HCT116 (cell line): ENCODE measurements at regions not wholly inside any gene's neighbourhood (a gene's known extent, or its start where the extent isn't known, plus 50 kb on each side); places are given as distances from the start of the nearest gene placed in this dataset.

Source experiments
- ATAC-seq: fragments of 200-7000 bp; cut with Tn5 transposase; 2 replicates; pipeline ENCODE4 v1.9.1; 2020; ENCODE audit warnings: mild to moderate bottlenecking, moderate library complexity
- BruUV-seq: library from RNA; stranded (reverse); fragments of 400-500 nt; replicated peaks from 2 replicates; lab custom pipeline; 2021; lab: Mats Ljungman, UMichigan
- CTCF ChIA-PET: fragments of 300-600 bp; sonication (Branson Sonifier 250); formaldehyde crosslinking; loops from one replicate; lab custom pipeline; 2021; ENCODE audit warnings: antibody characterized with exemption; lab: Charles Lee
- POLR2A ChIA-PET: fragments of 300-600, 350-600 bp; sonication (Branson Sonifier 250); formaldehyde crosslinking; loops from one replicate; lab custom pipeline; 2021; ENCODE audit warnings: antibody characterized with exemption; lab: Charles Lee
- RAD21 ChIA-PET, 2 experiments: fragments of 300-600 bp; sonication (Branson Sonifier 250); formaldehyde crosslinking; loops; one replicate each; lab custom pipeline; 2023; ENCODE audit warnings: low total read pairs in 2 of 2; ENCODE audit not compliant: uncharacterized antibody in 2 of 2, unreplicated experiment in 2 of 2, low non-redundant PET in 1 of 2; lab: Charles Lee
- DNase-seq: peaks from one replicate; pipeline ENCODE4 v3.0.0-alpha.2; 2010; ENCODE audit warnings: low read depth, low spot score
- H2AFZ ChIP-seq: fragments of 200-600 bp; shearing (Covaris generic), sonication (generic); 2 replicates; pipeline ENCODE4 v1.6.1; 2017; ENCODE audit warnings: low read depth, mixed run types, mixed read lengths, antibody characterized with exemption, low read length; ENCODE audit not compliant: poor library complexity, severe bottlenecking
- H3K27ac ChIP-seq: 2 replicates; pipeline ENCODE4 v1.5.1; 2012; ENCODE audit warnings: low read depth, low read length
- H3K27me3 ChIP-seq: fragments of 200-600 bp; sonication (generic); 2 replicates; pipeline ENCODE4 v1.6.1; 2016; ENCODE audit warnings: mixed run types, low read length, mixed read lengths; ENCODE audit not compliant: insufficient read depth
- H3K36me3 ChIP-seq, 2 experiments: fragments of 200-500 bp in 1 of 2; fragments of 200-600 bp in 1 of 2; sonication (Bioruptor generic) in 1 of 2; sonication (generic) in 1 of 2; 2 replicates each; pipeline versions ENCODE4 v1.5.1 to v1.6.1; 2014 to 2016; ENCODE audit warnings: low read length in 2 of 2, inconsistent platforms in 1 of 2, mixed read lengths in 1 of 2, mixed run types in 1 of 2; ENCODE audit not compliant: insufficient read depth in 2 of 2, control insufficient read depth in 1 of 2
- H3K4me1 ChIP-seq, 2 experiments: fragments of 200-600 bp in 1 of 2; sonication (generic) in 1 of 2; 2 replicates each; pipeline versions ENCODE4 v1.5.1 to v1.6.1; 2012 to 2017; ENCODE audit warnings: low read length in 2 of 2, inconsistent platforms in 1 of 2, mild to moderate bottlenecking in 1 of 2, mixed read lengths in 1 of 2, mixed run types in 1 of 2, moderate library complexity in 1 of 2; ENCODE audit not compliant: insufficient read depth in 2 of 2, control insufficient read depth in 1 of 2
- H3K4me2 ChIP-seq: fragments of 200-600 bp; sonication (generic); 2 replicates; pipeline ENCODE4 v1.6.1; 2017; ENCODE audit warnings: mixed run types, low read length, mixed read lengths
- H3K4me3 ChIP-seq, 2 experiments: fragments of 200-600 bp in 1 of 2; sonication (generic) in 1 of 2; replicated peaks in 1 of 2; 2 replicates each; pipeline ENCODE4 v1.5.1; 2011 to 2016; ENCODE audit warnings: low read length in 2 of 2, control low read depth in 1 of 2, low read depth in 1 of 2, mild to moderate bottlenecking in 1 of 2, mixed read lengths in 1 of 2, mixed run types in 1 of 2
- H3K79me2 ChIP-seq: fragments of 200-600 bp; sonication (generic); 2 replicates; pipeline ENCODE4 v1.6.1; 2017; ENCODE audit warnings: mild to moderate bottlenecking, mixed run types, low read length, moderate library complexity, mixed read lengths; ENCODE audit not compliant: insufficient read depth
- H3K9ac ChIP-seq: fragments of 200-600 bp; sonication (generic); 2 replicates; pipeline ENCODE4 v1.6.1; 2016; ENCODE audit warnings: low read length, mixed read lengths
- H3K9me2 ChIP-seq: fragments of 200-600 bp; sonication (generic), shearing (Covaris generic); 2 replicates; pipeline ENCODE4 v1.6.1; 2017; ENCODE audit warnings: mixed run types, mild to moderate bottlenecking, moderate library complexity; ENCODE audit not compliant: insufficient read depth
- H3K9me3 ChIP-seq, 2 experiments: fragments of 200-500 bp in 1 of 2; fragments of 200-600 bp in 1 of 2; sonication (Bioruptor generic) in 1 of 2; sonication (generic) in 1 of 2; 2 replicates each; pipeline ENCODE4 v1.6.1; 2014 to 2017; ENCODE audit warnings: low read length in 2 of 2, mixed read lengths in 2 of 2, inconsistent platforms in 1 of 2, low read depth in 1 of 2, mild to moderate bottlenecking in 1 of 2, mixed run types in 1 of 2, moderate library complexity in 1 of 2; ENCODE audit not compliant: control insufficient read depth in 1 of 2, insufficient read depth in 1 of 2
- H4K20me1 ChIP-seq: fragments of 200-600 bp; sonication (generic), shearing (Covaris generic); 2 replicates; pipeline ENCODE4 v1.6.1; 2017; ENCODE audit warnings: mixed run types, mild to moderate bottlenecking, moderate library complexity; ENCODE audit not compliant: insufficient read depth
- CEBPB ChIP-seq: IDR thresholded peaks from 2 replicates; pipeline ENCODE4 v1.6.1; 2012; ENCODE audit warnings: low read depth
- EGR1 ChIP-seq: IDR thresholded peaks from 2 replicates; pipeline ENCODE4 v1.6.1; 2012; ENCODE audit warnings: low read depth
- EZH2 ChIP-seq: fragments of 200-600 bp; sonication (generic); IDR thresholded peaks from 2 replicates; pipeline ENCODE4 v1.6.1; 2017; ENCODE audit warnings: antibody characterized with exemption, mixed run types
- EZH2phosphoT487 ChIP-seq: fragments of 200-600 bp; IDR thresholded peaks from 2 replicates; pipeline ENCODE4 v1.6.1; 2018; ENCODE audit warnings: antibody characterized with exemption, borderline replicate concordance
- FOSL1 ChIP-seq: IDR thresholded peaks from 2 replicates; pipeline ENCODE4 v1.6.1; 2012; ENCODE audit warnings: low read depth
- POLR2A ChIP-seq: IDR thresholded peaks from 2 replicates; pipeline ENCODE4 v1.7.0; 2011; ENCODE audit warnings: borderline replicate concordance; ENCODE audit not compliant: insufficient read depth, insufficient read length; ENCODE audit errors: extremely low read depth
- POLR2AphosphoS5 ChIP-seq: IDR thresholded peaks from 2 replicates; pipeline ENCODE4 v1.6.1; 2011; ENCODE audit warnings: mild to moderate bottlenecking, low read depth, low read length, moderate library complexity
- RAD21 ChIP-seq: IDR thresholded peaks from 2 replicates; pipeline ENCODE4 v1.6.1; 2012; ENCODE audit warnings: low read depth, mild to moderate bottlenecking
- REST ChIP-seq: IDR thresholded peaks from 2 replicates; pipeline ENCODE4 v1.6.1; 2012; ENCODE audit warnings: low read depth
- SP1 ChIP-seq: IDR thresholded peaks from 2 replicates; pipeline ENCODE4 v1.6.1; 2012; ENCODE audit warnings: low read depth
- TCF7L2 ChIP-seq: IDR thresholded peaks from 2 replicates; pipeline ENCODE4 v1.7.0; 2011; ENCODE audit warnings: borderline replicate concordance, inconsistent platforms; ENCODE audit not compliant: insufficient read depth, insufficient read length; ENCODE audit errors: extremely low read depth
- ZFX ChIP-seq: fragments of 450-650 bp; IDR thresholded peaks from 2 replicates; pipeline ENCODE4 v1.6.1; 2017
- ZNF274 ChIP-seq: fragments of 200-500 bp; sonication (Bioruptor generic); IDR thresholded peaks from 2 replicates; pipeline ENCODE4 v1.6.1; 2014; ENCODE audit warnings: mild to moderate bottlenecking, low read depth, low read length, inconsistent platforms
- intact Hi-C: fragments of 100-400 bp; cut with micrococcal nuclease; formaldehyde crosslinking; loops from 2 replicates; pipeline ENCODE4 v1.10.0; 2022
- TF ChIP-seq, protein P1 (sequence below): IDR thresholded peaks from 2 replicates; pipeline ENCODE4 v1.6.1; 2011; ENCODE audit warnings: mild to moderate bottlenecking, low read length, moderate library complexity; ENCODE audit not compliant: insufficient replicate concordance; ENCODE audit errors: extremely low read depth
- TF ChIP-seq, protein P2 (sequence below), 3 experiments: fragments of 200-600 bp in 1 of 3; sonication (generic) in 1 of 3; IDR thresholded peaks in 2 of 3; conservative IDR thresholded peaks in 1 of 3; 2 replicates each; pipeline ENCODE4 v1.5.1; 2012 to 2017; ENCODE audit warnings: low read depth in 2 of 3, low read length in 2 of 3, antibody characterized with exemption in 1 of 3, borderline replicate concordance in 1 of 3, control low read depth in 1 of 3, mild to moderate bottlenecking in 1 of 3, mixed read lengths in 1 of 3, mixed run types in 1 of 3, moderate library complexity in 1 of 3; ENCODE audit not compliant: insufficient read depth in 1 of 3

GRCh38 chr1:55898181-55898580 lies 681.2 kb downstream of the PLPP3 start (continued):
- TF ChIP-seq TCF7L2 (no peak), ZNF274 (no peak), EZH2 (no peak), EZH2phosphoT487 (no peak)

DNA sequence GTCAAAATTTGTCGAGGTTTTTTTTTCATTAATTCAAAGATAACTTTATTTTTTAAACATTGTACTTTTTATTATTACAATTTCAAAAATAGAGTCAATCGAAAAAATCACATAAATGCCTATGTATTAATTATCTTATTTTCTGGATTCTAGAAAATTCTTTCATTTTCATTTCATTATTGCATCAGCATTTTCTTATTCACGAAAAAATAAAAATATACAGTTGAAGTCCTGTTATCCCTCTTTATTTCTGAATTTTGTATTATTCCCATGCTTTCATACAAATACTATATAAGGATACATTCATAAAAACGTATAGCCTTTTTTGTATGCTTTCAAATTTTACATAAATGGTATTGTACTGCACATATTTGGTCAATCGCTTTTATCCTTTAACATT lies 681.0 kb upstream of the USP24 start:
- TF ChIP-seq FOSL1 (no peak), TCF7L2 (no peak), SP1 (no peak), POLR2AphosphoS5 (no peak), ZFX (no peak), CEBPB (no peak), ZNF274 (no peak), EGR1 (no peak), RAD21 (no peak), EZH2 (no peak), EZH2phosphoT487 (no peak), REST (no peak), POLR2A (no peak)
- TF ChIP-seq, protein P1, sequence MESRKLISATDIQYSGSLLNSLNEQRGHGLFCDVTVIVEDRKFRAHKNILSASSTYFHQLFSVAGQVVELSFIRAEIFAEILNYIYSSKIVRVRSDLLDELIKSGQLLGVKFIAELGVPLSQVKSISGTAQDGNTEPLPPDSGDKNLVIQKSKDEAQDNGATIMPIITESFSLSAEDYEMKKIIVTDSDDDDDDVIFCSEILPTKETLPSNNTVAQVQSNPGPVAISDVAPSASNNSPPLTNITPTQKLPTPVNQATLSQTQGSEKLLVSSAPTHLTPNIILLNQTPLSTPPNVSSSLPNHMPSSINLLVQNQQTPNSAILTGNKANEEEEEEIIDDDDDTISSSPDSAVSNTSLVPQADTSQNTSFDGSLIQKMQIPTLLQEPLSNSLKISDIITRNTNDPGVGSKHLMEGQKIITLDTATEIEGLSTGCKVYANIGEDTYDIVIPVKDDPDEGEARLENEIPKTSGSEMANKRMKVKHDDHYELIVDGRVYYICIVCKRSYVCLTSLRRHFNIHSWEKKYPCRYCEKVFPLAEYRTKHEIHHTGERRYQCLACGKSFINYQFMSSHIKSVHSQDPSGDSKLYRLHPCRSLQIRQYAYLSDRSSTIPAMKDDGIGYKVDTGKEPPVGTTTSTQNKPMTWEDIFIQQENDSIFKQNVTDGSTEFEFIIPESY: no peak
- TF ChIP-seq, protein P2, sequence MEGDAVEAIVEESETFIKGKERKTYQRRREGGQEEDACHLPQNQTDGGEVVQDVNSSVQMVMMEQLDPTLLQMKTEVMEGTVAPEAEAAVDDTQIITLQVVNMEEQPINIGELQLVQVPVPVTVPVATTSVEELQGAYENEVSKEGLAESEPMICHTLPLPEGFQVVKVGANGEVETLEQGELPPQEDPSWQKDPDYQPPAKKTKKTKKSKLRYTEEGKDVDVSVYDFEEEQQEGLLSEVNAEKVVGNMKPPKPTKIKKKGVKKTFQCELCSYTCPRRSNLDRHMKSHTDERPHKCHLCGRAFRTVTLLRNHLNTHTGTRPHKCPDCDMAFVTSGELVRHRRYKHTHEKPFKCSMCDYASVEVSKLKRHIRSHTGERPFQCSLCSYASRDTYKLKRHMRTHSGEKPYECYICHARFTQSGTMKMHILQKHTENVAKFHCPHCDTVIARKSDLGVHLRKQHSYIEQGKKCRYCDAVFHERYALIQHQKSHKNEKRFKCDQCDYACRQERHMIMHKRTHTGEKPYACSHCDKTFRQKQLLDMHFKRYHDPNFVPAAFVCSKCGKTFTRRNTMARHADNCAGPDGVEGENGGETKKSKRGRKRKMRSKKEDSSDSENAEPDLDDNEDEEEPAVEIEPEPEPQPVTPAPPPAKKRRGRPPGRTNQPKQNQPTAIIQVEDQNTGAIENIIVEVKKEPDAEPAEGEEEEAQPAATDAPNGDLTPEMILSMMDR (IDR thresholded peaks at IDR 0.05 in 2 of 3, conservative IDR thresholded peaks at IDR 0.05 in 1 of 3; ENCODE audit: borderline replicate concordance in 1 of 3, insufficient read depth in 1 of 3, low read depth in 2 of 3, low read length in 2 of 3): no peak
- POLR2A ChIA-PET: no interaction called here
- no peak for ATAC-seq
- Histone ChIP-seq H3K4me3 (no peak overlapping the region), H2AFZ (no peak overlapping the region), H3K36me3 (no peaks in the 10 kb centered on the region), H3K9me3 (no peaks in the 10 kb centered on the region), H4K20me1 (no peaks in the 10 kb centered on the region), H3K27ac (no peak overlapping the region), H3K4me1 (no peaks in the 10 kb centered on the region), H3K4me2 (no peak overlapping the region), H3K9ac (no peak overlapping the region), H3K79me2 (no peaks in the 10 kb centered on the region), H3K27me3 (no peaks in the 10 kb centered on the region), H3K9me2 (no peaks in the 10 kb centered on the region)
- DNase-seq: no peak
- CTCF ChIA-PET: no interaction called here
- RAD21 ChIA-PET: no interaction called here
- intact Hi-C loops: loop anchor here (10.0 kb wide), 1 partner anchor 421 kb away; no protein-coding TSS in a partner anchor
- no TSS peak for BruUV-seq
